ENCODE measurements at regions not wholly inside any gene's neighbourhood (a gene's known extent, or its start where the extent isn't known, plus 50 kb on each side); places are given as distances from the start of the nearest gene placed in this dataset.
A peak's percentile ranks its signal among the peaks of the same experiment; 100 is the strongest.

DNA sequence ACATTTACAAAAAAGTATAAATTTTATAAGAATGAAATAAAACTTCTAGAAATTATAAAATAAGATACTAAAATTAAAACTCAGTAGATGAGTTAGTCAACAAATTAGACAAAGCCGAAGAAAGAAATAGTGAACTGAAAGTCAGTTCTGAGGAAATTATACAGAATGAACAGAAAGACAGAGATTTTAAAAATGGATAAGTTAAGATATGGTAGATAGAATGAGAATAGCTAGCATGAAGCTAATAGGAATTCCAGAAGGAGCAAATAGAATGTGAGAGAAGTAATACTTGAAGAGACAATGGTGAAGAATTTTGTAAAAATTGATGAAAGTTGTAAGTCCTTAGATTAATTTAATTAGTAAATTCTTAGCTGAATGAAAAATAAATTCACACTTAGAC, 430.4 kb upstream of the RUNX1 start:
- H3K4me1 ChIP-seq (ENCODE audit: control insufficient read depth in 1 of 2, insufficient read depth in 2 of 2, low read length in 2 of 2), result peaks cover 36 to 43% of the 10 kb centered on the region in 2 donors
- no peaks in the 10 kb centered on the region for H3K36me3 ChIP-seq (replicated peaks in 1 of 2; ENCODE audit: control insufficient read depth in 1 of 2, insufficient read depth in 2 of 2, low read length in 2 of 2)
- H4K20me1 ChIP-seq (ENCODE audit: insufficient read depth, low read length), result no peaks in the 10 kb centered on the region
- H3K27me3 ChIP-seq (ENCODE audit: control insufficient read depth in 2 of 2, insufficient read depth in 2 of 2, low read length in 2 of 2), result no peaks in the 10 kb centered on the region
- TF ChIP-seq CTCF (IDR thresholded peaks at IDR 0.05), result no peak
- H3K4me3 Mint-ChIP-seq, result no peak overlapping the region
- H3K4me2 ChIP-seq (replicated peaks; ENCODE audit: extremely low read depth, low read length, poor library complexity, severe bottlenecking), result no peak overlapping the region
- no peaks in the 10 kb centered on the region for H3K9me3 ChIP-seq (replicated peaks in 1 of 2; ENCODE audit: control insufficient read depth in 1 of 2, insufficient read depth in 1 of 2, low read length in 2 of 2)
- DNase-seq, result no peak
- peaks cover 0 to 3% (median 0%) of the 10 kb centered on the region in 3 donors for H3K27me3 Mint-ChIP-seq (ENCODE audit: low read depth in 3 of 3)
- H3K27ac ChIP-seq (ENCODE audit: low read depth in 1 of 2, low read length in 2 of 2), result no peak overlapping the region
- intact Hi-C loops (cut with micrococcal nuclease), result no loop called here
- H2AFZ ChIP-seq (ENCODE audit: insufficient read depth, low read depth, low read length, poor library complexity, severe bottlenecking), result no peak overlapping the region
- peaks cover 37% of the 10 kb centered on the region for H3K4me1 Mint-ChIP-seq
- no peaks in the 10 kb centered on the region for H3K36me3 Mint-ChIP-seq
- H3K9me3 Mint-ChIP-seq, result peaks cover 0 to 7% (median 2%) of the 10 kb centered on the region in 7 donors
- 33% methylated on average over 1 of the region's 1 CpG for WGBS (ENCODE audit: insufficient coverage)
- no peak overlapping the region for H3K27ac Mint-ChIP-seq
- H3K9ac ChIP-seq (ENCODE audit: insufficient read depth, low read length, poor library complexity, severe bottlenecking), result no peak overlapping the region
- H3K79me2 ChIP-seq (ENCODE audit: insufficient read depth, low read length), result no peaks in the 10 kb centered on the region
- H3K4me3 ChIP-seq (replicated peaks in 1 of 3; ENCODE audit: low read depth in 2 of 3, low read length in 3 of 3), result no peak overlapping the region

GRCh38 chr21:35479065-35479448, 430.0 kb upstream of the RUNX1 start:
- Histone ChIP-seq H3K27ac (ENCODE audit: low read depth in 1 of 2, low read length in 2 of 2) (peak overlapping the region in 1 of 2 donors; percentile 81), H3K36me3 (replicated peaks in 1 of 2; ENCODE audit: control insufficient read depth in 1 of 2, insufficient read depth in 2 of 2, low read length in 2 of 2) (no peaks in the 10 kb centered on the region), H3K9ac (ENCODE audit: insufficient read depth, low read length, poor library complexity, severe bottlenecking) (no peak overlapping the region), H3K9me3 (replicated peaks in 1 of 2; ENCODE audit: control insufficient read depth in 1 of 2, insufficient read depth in 1 of 2, low read length in 2 of 2) (no peaks in the 10 kb centered on the region), H3K4me2 (replicated peaks; ENCODE audit: extremely low read depth, low read length, poor library complexity, severe bottlenecking) (peak overlapping the region; percentile 59), H3K4me3 (replicated peaks in 1 of 3; ENCODE audit: low read depth in 2 of 3, low read length in 3 of 3) (peak overlapping the region in 1 of 3 experiments; percentile 67), H4K20me1 (ENCODE audit: insufficient read depth, low read length) (no peaks in the 10 kb centered on the region), H2AFZ (ENCODE audit: insufficient read depth, low read depth, low read length, poor library complexity, severe bottlenecking) (no peak overlapping the region), H3K4me1 (ENCODE audit: control insufficient read depth in 1 of 2, insufficient read depth in 2 of 2, low read length in 2 of 2) (peaks cover 36 to 48% of the 10 kb centered on the region in 2 donors), H3K79me2 (ENCODE audit: insufficient read depth, low read length) (no peaks in the 10 kb centered on the region), H3K27me3 (ENCODE audit: control insufficient read depth in 2 of 2, insufficient read depth in 2 of 2, low read length in 2 of 2) (no peaks in the 10 kb centered on the region)
- Mint-ChIP-seq H3K27ac (peak overlapping the region in 6 of 7 donors; percentile 75 to 90 (median 80)), H3K36me3 (no peaks in the 10 kb centered on the region), H3K27me3 (ENCODE audit: low read depth in 3 of 3) (peaks cover 0 to 1% (median 0%) of the 10 kb centered on the region in 3 donors), H3K4me3 (no peak overlapping the region), H3K9me3 (peaks cover 0 to 7% (median 2%) of the 10 kb centered on the region in 7 donors), H3K4me1 (peaks cover 39% of the 10 kb centered on the region)
- no peak for TF ChIP-seq CTCF (IDR thresholded peaks at IDR 0.05)
- intact Hi-C loops (cut with micrococcal nuclease), result no loop called here
- DNase-seq, result no peak

Measured in CD14-positive monocyte (primary cell).